Endothelial cell of umbilical vein (primary cell): ENCODE measurements at regions not wholly inside any gene's neighbourhood (a gene's known extent, or its start where the extent isn't known, plus 50 kb on each side); places are given as distances from the start of the nearest gene placed in this dataset.
"Not testable (repeated sequence)": the region's sequence is repeated elsewhere in the genome, so short reads cannot be mapped to it uniquely, and the experiment has no call there.

Experiments
- BruUV-seq: library from RNA; stranded (reverse); fragments of 400-500 nt; replicated peaks from 2 replicates; lab custom pipeline; 2021; lab: Mats Ljungman, UMichigan
- CTCF ChIA-PET: fragments of 300-600, 350-600 bp; sonication (Branson Sonifier 250); formaldehyde crosslinking; loops from one replicate; lab custom pipeline; 2021; ENCODE audit warnings: antibody characterized with exemption, inconsistent platforms; lab: Charles Lee
- POLR2A ChIA-PET: fragments of 300-600, 350-600 bp; sonication (Branson Sonifier 250); formaldehyde crosslinking; loops from one replicate; lab custom pipeline; 2021; ENCODE audit warnings: antibody characterized with exemption, inconsistent platforms; lab: Charles Lee
- DNase-seq: peaks from one replicate; pipeline ENCODE4 v3.0.0-alpha.2; 2011; ENCODE audit warnings: low read depth, low spot score
- FAIRE-seq: peaks from 2 replicates; lab custom pipeline; 2011; peaks lifted over from hg19 to GRCh38; lab: Jason Lieb, UNC
- H2AFZ ChIP-seq: 2 replicates; pipeline ENCODE4 v1.6.0; 2012; ENCODE audit warnings: low read depth, low read length, control low read depth, inconsistent platforms
- H3K27ac ChIP-seq: 2 replicates; pipeline ENCODE4 v1.5.1; 2011; ENCODE audit warnings: low read depth, mild to moderate bottlenecking, control low read depth, low read length, moderate library complexity; ENCODE audit not compliant: insufficient read depth
- H3K27me3 ChIP-seq, 2 experiments: 2 replicates each; pipeline versions ENCODE4 v1.6.0 to v1.6.1; 2011; ENCODE audit warnings: low read length in 2 of 2, mixed read lengths in 1 of 2; ENCODE audit not compliant: control insufficient read depth in 2 of 2, insufficient read depth in 2 of 2
- H3K36me3 ChIP-seq, 2 experiments: 2 replicates in 1 of 2; 3 replicates in 1 of 2; pipeline ENCODE4 v1.5.1; 2011; ENCODE audit warnings: low read length in 2 of 2, mild to moderate bottlenecking in 1 of 2, moderate library complexity in 1 of 2; ENCODE audit not compliant: control insufficient read depth in 2 of 2, insufficient read depth in 2 of 2; ENCODE audit errors: extremely low read depth in 1 of 2
- H3K4me1 ChIP-seq: 3 replicates; pipeline ENCODE4 v1.5.1; 2011; ENCODE audit warnings: mild to moderate bottlenecking, low read length; ENCODE audit not compliant: control insufficient read depth, insufficient read depth; ENCODE audit errors: extremely low read depth
- H3K4me2 ChIP-seq: 2 replicates; pipeline ENCODE4 v1.6.1; 2011; ENCODE audit warnings: low read length, control low read depth, mixed read lengths; ENCODE audit not compliant: insufficient read depth
- H3K4me3 ChIP-seq, 3 experiments: fragments of 200-600 bp in 1 of 3; sonication (generic), shearing (Covaris generic) in 1 of 3; replicated peaks in 1 of 3; 2 replicates each; pipeline ENCODE4 v1.5.1; 2011 to 2016; ENCODE audit warnings: control low read depth in 3 of 3, low read length in 3 of 3, mild to moderate bottlenecking in 2 of 3, inconsistent platforms in 1 of 3, low read depth in 1 of 3, moderate library complexity in 1 of 3; ENCODE audit not compliant: insufficient read depth in 1 of 3
- H3K79me2 ChIP-seq: 2 replicates; pipeline ENCODE4 v1.6.0; 2012; ENCODE audit warnings: low read length, inconsistent platforms; ENCODE audit not compliant: control insufficient read depth, insufficient read depth
- H3K9ac ChIP-seq: replicated peaks from 2 replicates; pipeline ENCODE3; 2011; ENCODE audit warnings: low read length, control low read depth; ENCODE audit not compliant: insufficient read depth; ENCODE audit errors: extremely low read depth
- H3K9me1 ChIP-seq: replicated peaks from 3 replicates; pipeline ENCODE4 v1.6.0; 2011; ENCODE audit warnings: mild to moderate bottlenecking, low read length; ENCODE audit not compliant: control insufficient read depth, insufficient read depth; ENCODE audit errors: extremely low read depth
- H3K9me3 ChIP-seq: replicated peaks from 2 replicates; pipeline ENCODE4 v1.5.1; 2012; ENCODE audit warnings: low read length, inconsistent platforms; ENCODE audit not compliant: control insufficient read depth, insufficient read depth
- H4K20me1 ChIP-seq: replicated peaks from 2 replicates; pipeline ENCODE3; 2011; ENCODE audit warnings: mild to moderate bottlenecking, low read length; ENCODE audit not compliant: control insufficient read depth, insufficient read depth; ENCODE audit errors: extremely low read depth
- EZH2 ChIP-seq: IDR thresholded peaks from 2 replicates; pipeline ENCODE4 v1.6.1; 2012; ENCODE audit warnings: borderline replicate concordance, low read depth, mild to moderate bottlenecking, moderate library complexity, low read length, inconsistent platforms; ENCODE audit not compliant: severe bottlenecking
- FOS ChIP-seq: IDR thresholded peaks from 2 replicates; pipeline ENCODE4 v1.6.1; 2011; ENCODE audit warnings: mild to moderate bottlenecking, low read length, moderate library complexity, borderline replicate concordance; ENCODE audit not compliant: insufficient read depth
- GATA2 ChIP-seq: IDR thresholded peaks from 2 replicates; pipeline ENCODE4 v1.7.0; 2011; ENCODE audit warnings: low read depth, mild to moderate bottlenecking, moderate library complexity, mixed read lengths, low read length; ENCODE audit not compliant: insufficient read length, insufficient read depth
- JUN ChIP-seq: IDR thresholded peaks from 2 replicates; pipeline ENCODE4 v1.6.1; 2011; ENCODE audit warnings: borderline replicate concordance, low read depth; ENCODE audit not compliant: insufficient read length, insufficient read depth
- MAX ChIP-seq: IDR thresholded peaks from 2 replicates; pipeline ENCODE4 v1.6.1; 2011; ENCODE audit not compliant: insufficient read depth, insufficient read length
- MYC ChIP-seq: IDR thresholded peaks from one replicate; pipeline ENCODE4 v1.6.1; 2011; ENCODE audit warnings: mild to moderate bottlenecking, low read depth, low read length
- POLR2A ChIP-seq: IDR thresholded peaks from 2 replicates; pipeline ENCODE4 v1.6.1; 2012; ENCODE audit warnings: low read depth, mild to moderate bottlenecking, control low read depth, low read length
- POLR2AphosphoS5 ChIP-seq: IDR thresholded peaks from 2 replicates; pipeline ENCODE4 v1.6.1; 2012; ENCODE audit warnings: low read depth, mild to moderate bottlenecking, control low read depth, low read length, moderate library complexity; ENCODE audit not compliant: insufficient read depth
- dilution Hi-C: fragments of 300-500 bp; cut with MboI; formaldehyde crosslinking; loops from one replicate; pipeline ENCODE4 v1.15.0; 2019; ENCODE audit warnings: low sequenced_read_pairs; ENCODE audit not compliant: extremely low pct_ligation_motif_present
- intact Hi-C: fragments of 100-400 bp; cut with micrococcal nuclease; formaldehyde crosslinking; loops from one replicate; pipeline ENCODE4 v1.10.0; 2022
- TF ChIP-seq, protein P1 (sequence below), 2 donors: IDR thresholded peaks; 1 replicate in 1 of 2; 2 replicates in 1 of 2; pipeline ENCODE4 v1.5.1; 2011; ENCODE audit warnings: low read length in 2 of 2, mild to moderate bottlenecking in 2 of 2, moderate library complexity in 2 of 2, control low read depth in 1 of 2, inconsistent platforms in 1 of 2, low read depth in 1 of 2; ENCODE audit not compliant: insufficient read depth in 1 of 2; ENCODE audit errors: extremely low read depth in 1 of 2

DNA sequence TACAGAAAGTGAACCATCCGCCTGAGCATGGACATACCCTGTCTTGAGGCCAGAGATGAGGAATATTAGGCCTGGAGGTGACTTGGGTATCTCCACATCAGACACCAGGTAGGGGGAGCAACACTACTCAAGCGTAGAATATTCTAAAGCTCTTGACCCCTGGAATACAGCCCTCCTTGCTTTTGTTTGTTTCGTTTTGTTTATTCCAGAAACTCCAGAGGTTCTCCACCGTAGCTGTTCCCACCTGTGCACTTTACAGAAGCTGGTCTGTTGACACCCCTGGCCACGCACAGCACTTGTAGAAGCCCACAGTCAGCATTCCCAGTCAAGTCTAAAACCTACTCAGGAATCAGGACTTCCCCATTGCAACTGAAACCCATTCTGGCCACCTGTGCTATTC is 139.6 kb upstream of the NEBL start:
- Histone ChIP-seq H3K79me2 (no peaks in the 10 kb centered on the region), H3K4me2 (no peak overlapping the region), H3K4me3 (no peak overlapping the region), H4K20me1 (no peaks in the 10 kb centered on the region), H3K9me3 (no peaks in the 10 kb centered on the region), H3K4me1 (no peaks in the 10 kb centered on the region), H3K36me3 (no peaks in the 10 kb centered on the region), H3K27me3 (no peaks in the 10 kb centered on the region), H3K27ac (no peak overlapping the region), H3K9ac (no peak overlapping the region), H3K9me1 (no peaks in the 10 kb centered on the region), H2AFZ (no peak overlapping the region)
- dilution Hi-C loops (no loop called here), intact Hi-C loops (no loop called here)
- DNase-seq (no peak), FAIRE-seq (no peak)
- CTCF ChIA-PET = no interaction called here
- POLR2A ChIA-PET = no interaction called here
- no peak for TF ChIP-seq POLR2AphosphoS5
- no peak for TF ChIP-seq EZH2
- no peak for TF ChIP-seq MYC
- TF ChIP-seq GATA2 = no peak
- TF ChIP-seq MAX = no peak
- no peak for TF ChIP-seq FOS
- no peak for TF ChIP-seq JUN
- TF ChIP-seq, protein P1, sequence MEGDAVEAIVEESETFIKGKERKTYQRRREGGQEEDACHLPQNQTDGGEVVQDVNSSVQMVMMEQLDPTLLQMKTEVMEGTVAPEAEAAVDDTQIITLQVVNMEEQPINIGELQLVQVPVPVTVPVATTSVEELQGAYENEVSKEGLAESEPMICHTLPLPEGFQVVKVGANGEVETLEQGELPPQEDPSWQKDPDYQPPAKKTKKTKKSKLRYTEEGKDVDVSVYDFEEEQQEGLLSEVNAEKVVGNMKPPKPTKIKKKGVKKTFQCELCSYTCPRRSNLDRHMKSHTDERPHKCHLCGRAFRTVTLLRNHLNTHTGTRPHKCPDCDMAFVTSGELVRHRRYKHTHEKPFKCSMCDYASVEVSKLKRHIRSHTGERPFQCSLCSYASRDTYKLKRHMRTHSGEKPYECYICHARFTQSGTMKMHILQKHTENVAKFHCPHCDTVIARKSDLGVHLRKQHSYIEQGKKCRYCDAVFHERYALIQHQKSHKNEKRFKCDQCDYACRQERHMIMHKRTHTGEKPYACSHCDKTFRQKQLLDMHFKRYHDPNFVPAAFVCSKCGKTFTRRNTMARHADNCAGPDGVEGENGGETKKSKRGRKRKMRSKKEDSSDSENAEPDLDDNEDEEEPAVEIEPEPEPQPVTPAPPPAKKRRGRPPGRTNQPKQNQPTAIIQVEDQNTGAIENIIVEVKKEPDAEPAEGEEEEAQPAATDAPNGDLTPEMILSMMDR (IDR thresholded peaks at IDR 0.05; ENCODE audit: extremely low read depth in 1 of 2, insufficient read depth in 1 of 2, low read depth in 1 of 2, low read length in 2 of 2) = no peak
- TF ChIP-seq POLR2A = no peak
- no TSS peak for BruUV-seq

- H4K20me1 ChIP-seq, DNase-seq, H3K79me2 ChIP-seq, H3K36me3 ChIP-seq, CTCF ChIA-PET, H3K4me1 ChIP-seq, H3K27me3 ChIP-seq, intact Hi-C loops, H3K27ac ChIP-seq, H3K4me2 ChIP-seq, H3K9ac ChIP-seq, H3K9me3 ChIP-seq, H3K4me3 ChIP-seq, FAIRE-seq, H3K9me1 ChIP-seq, BruUV-seq, dilution Hi-C loops, POLR2A ChIA-PET, H2AFZ ChIP-seq: not testable (repeated sequence)
Observed at GRCh38 chr10:21034770-21035169, 137.7 kb upstream of the NEBL start.
